DMS79 treated with DMSO at 0.1 percent for 48 hours (cell line): ENCODE measurements at regions not wholly inside any gene's neighbourhood (a gene's known extent, or its start where the extent isn't known, plus 50 kb on each side); places are given as distances from the start of the nearest gene placed in this dataset.
"Not testable (repeated sequence)": the region's sequence is repeated elsewhere in the genome, so short reads cannot be mapped to it uniquely, and the experiment has no call there.

Experiments
- DNase-seq: peaks from one replicate; lab custom pipeline; 2025; lab: John Stamatoyannopoulos, UW

GRCh38 chr6:11384531-11385309 is 152.3 kb upstream of the NEDD9 start:
- no peak for DNase-seq

- no peak for DNase-seq
Measured at GRCh38 chr6:11381801-11382513, 149.5 kb upstream of the NEDD9 start.

- no peak for DNase-seq
Measured at GRCh38 chr6:11380969-11381744, 148.7 kb upstream of the NEDD9 start.

GRCh38 chr6:11380549-11380948 is 148.1 kb upstream of the NEDD9 start:
- DNase-seq: no peak

- DNase-seq: no peak
Measured at GRCh38 chr6:11379805-11380204, 147.3 kb upstream of the NEDD9 start.

- no peak for DNase-seq
Measured at GRCh38 chr6:11378639-11379038, 146.2 kb upstream of the NEDD9 start.

- DNase-seq: no peak
Measured at GRCh38 chr6:11374036-11375010, 141.9 kb upstream of the NEDD9 start.

GRCh38 chr6:11373208-11373607 is 140.7 kb upstream of the NEDD9 start:
- no peak for DNase-seq

- not testable (repeated sequence) for DNase-seq
Measured at GRCh38 chr6:11372186-11372790, 139.8 kb upstream of the NEDD9 start.

- no peak for DNase-seq
Measured at GRCh38 chr6:11370191-11371018, 137.9 kb upstream of the NEDD9 start.

GRCh38 chr6:11368760-11369159 is 136.3 kb upstream of the NEDD9 start:
- DNase-seq: no peak

GRCh38 chr6:11368264-11368663 is 135.8 kb upstream of the NEDD9 start:
- no peak for DNase-seq

- no peak for DNase-seq
Measured at GRCh38 chr6:11367638-11368199, 135.3 kb upstream of the NEDD9 start.

GRCh38 chr6:11366934-11367637 is 134.6 kb upstream of the NEDD9 start:
- no peak for DNase-seq

GRCh38 chr6:11366183-11366933 is 133.9 kb upstream of the NEDD9 start:
- no peak for DNase-seq

- no peak for DNase-seq
Measured at GRCh38 chr6:11364971-11365397, 132.5 kb upstream of the NEDD9 start.

- no peak for DNase-seq
Measured at GRCh38 chr6:11363881-11364576, 131.6 kb upstream of the NEDD9 start.

- DNase-seq: no peak
Measured at GRCh38 chr6:11362564-11362963, 130.1 kb upstream of the NEDD9 start.
